ENCODE measurements at regions not wholly inside any gene's neighbourhood (a gene's known extent, or its start where the extent isn't known, plus 50 kb on each side); places are given as distances from the start of the nearest gene placed in this dataset.

DNA sequence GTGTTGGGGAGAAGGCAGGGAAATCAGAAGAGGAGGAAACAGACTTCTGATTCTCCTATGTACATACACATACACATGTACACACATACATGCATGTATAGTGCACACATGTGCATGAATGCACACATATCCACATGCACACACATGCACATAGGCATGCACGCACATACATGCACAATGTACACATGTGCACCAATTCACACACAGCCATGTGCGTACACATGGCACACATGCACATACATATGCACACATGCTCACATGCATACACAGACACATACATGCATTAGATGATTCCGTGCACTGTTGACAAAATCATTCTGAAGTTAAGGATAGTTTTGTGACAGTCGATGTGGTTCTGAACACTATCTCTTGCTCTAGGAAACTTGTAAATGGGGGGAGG is 214.0 kb upstream of the CDH13 start:
- DNase-seq (ENCODE audit: low spot score): no peak

GRCh38 chr16:82405736-82406135 is 221.0 kb upstream of the CDH13 start:
- DNase-seq (ENCODE audit: low spot score): no peak

- DNase-seq (ENCODE audit: low spot score): no peak
Observed at GRCh38 chr16:82404586-82405315, 222.0 kb upstream of the CDH13 start.

DNA sequence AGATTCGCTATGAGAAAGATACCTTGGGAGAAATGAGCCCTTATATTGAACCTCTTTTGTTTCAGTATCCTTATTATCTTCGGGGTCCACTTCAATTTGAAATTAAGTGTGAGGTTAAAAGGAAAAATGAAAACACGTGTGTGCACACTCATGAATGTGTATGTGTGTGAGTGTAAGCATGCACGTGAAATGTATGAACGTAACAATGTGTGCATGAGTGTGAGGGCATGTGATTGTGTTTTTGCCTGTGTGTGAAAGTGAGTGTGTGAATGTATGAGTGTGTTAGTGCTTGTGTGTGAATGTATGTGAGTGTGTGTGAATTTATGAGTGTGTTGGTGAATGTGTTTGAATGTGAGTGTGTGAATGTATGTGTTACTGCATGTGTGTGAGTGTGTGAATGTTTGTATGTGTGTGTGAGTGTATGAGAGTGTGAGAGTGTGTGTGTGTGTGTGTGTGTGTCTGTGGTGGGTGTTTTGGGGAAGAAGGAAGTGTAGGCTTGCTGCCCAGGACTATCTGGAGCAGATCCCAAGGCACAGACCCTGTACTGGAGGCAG is 224.0 kb upstream of the CDH13 start:
- no peak for DNase-seq (ENCODE audit: low spot score)

GRCh38 chr16:82400046-82400445 is 226.7 kb upstream of the CDH13 start:
- no peak for DNase-seq (ENCODE audit: low spot score)

- DNase-seq (ENCODE audit: low spot score): no peak
Observed at GRCh38 chr16:82396509-82396908, 226.5 kb upstream of the MPHOSPH6 start.

DNA sequence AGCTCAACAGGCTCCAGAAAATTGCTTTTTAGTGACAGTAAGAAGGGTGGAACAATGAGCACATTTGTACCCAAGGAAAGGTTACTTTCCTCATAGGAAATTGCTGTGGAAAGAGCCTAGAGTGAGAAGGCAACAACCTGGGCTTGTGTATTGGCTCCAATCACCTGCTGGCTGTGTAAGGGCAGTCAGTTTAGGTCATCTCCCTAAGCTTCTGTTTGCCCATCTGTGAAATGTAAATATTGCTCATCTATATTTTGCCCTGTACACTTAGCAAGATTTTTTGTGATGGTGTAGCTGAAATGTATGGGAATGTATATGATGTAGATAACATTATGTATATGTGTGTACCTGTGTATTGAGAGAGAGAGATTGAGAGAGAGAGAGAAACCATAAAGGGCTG is 225.2 kb upstream of the MPHOSPH6 start:
- DNase-seq (ENCODE audit: low spot score): no peak

GRCh38 chr16:82391690-82392089 is 221.7 kb upstream of the MPHOSPH6 start:
- no peak for DNase-seq (ENCODE audit: low spot score)

- DNase-seq (ENCODE audit: low spot score): peak; percentile 17
Observed at GRCh38 chr16:82389956-82390650, 220.1 kb upstream of the MPHOSPH6 start.

DNA sequence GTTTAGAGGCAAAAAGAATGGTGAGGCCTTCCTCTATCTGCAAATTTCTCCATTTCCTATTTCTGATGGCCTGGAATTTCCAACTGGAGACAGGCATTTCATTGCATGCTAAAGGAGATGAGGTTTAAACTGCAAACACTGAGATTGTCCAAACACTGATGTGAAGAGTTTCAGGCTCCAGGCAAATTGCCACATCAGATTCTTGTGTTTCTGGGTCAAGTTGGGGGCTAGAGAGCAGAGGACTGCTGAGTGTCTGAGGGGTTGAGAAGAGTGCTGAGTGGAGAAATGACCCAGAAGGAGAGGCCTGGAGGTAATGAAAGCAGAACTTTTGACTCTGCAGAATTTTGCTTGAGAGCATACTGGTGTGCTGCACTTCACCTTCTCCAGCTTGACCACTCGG is 216.7 kb upstream of the MPHOSPH6 start:
- DNase-seq (ENCODE audit: low spot score): peak; percentile 22

- DNase-seq (ENCODE audit: low spot score): no peak
Observed at GRCh38 chr16:82384949-82385348, 214.9 kb upstream of the MPHOSPH6 start.

DNA sequence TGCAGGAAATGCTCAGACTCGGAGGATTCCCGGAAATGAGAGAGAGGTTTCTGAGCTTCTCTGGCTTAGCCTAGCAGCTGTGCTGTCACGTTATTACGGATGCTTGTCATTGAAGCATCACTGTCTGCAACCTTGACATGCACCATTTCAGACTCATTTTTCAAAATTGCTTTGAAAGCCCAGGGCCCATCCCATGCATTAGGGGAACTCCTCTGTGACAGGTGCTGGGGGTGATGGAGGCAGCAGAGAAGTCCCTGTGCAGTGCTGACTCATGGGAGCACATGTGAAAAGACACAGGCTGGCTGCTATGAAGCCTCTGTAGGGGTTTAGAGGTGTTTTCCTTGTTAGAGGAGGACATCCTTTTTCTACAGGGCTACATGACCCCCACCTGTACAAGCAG is 214.0 kb upstream of the MPHOSPH6 start:
- DNase-seq (ENCODE audit: low spot score): no peak

DNA sequence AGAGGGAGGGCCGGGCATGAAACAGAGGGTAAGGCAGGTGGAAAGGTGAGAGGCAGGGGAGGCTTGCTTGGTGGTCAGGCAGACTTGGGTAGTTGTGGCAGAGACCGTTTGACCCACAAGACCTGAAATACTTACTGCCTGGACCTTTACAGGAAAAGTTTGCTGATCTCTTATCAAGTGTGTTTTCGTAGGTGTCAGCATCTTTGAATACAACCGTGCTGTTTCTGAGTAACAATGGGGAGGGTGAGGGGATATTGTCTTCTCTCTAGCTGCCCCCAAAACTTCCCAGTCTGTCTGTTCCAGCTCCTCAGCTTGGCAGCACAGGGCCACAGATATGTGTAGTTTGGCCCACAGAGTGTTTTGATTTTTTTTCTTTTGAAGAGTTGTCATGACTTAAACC is 212.5 kb upstream of the MPHOSPH6 start:
- no peak for DNase-seq (ENCODE audit: low spot score)

DNA sequence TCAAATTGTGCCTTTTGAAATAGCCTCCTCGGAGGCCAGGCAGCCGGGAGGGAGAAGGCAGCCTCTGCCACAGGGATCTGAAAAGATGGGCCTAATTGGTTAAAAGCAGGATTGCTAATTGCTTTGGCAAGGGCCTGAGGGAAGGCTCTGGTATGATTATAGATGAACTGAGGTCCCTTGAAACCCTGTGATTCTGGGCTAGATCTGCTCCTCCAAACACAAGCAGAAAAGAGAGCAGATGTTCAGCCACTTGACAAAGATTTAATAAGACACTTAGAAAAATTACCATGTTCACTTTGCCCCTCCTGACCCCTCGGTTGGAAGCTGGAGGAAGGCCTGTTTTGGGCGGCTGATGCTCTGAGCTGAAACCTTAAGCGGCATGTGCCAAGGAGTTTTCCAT is 209.5 kb upstream of the MPHOSPH6 start:
- DNase-seq (ENCODE audit: low spot score): no peak

DNA sequence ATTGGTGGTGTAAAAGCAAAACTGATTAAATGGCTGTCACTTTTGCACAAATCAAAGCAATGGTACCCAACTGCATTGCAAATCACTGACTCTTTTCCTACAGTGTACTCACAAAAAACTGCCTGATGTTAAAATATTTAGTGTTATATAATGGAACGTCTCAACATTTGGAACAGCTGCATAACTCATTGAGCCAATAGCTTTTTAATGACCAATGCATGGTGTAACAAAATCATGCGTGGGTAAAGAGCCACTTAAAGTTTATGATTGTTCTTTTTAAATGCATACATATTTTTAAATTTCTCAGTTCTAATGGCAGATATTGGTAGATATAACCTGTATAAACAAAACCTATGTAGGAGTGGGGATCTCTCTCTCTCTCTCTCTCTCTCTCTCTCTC is 204.0 kb upstream of the MPHOSPH6 start:
- DNase-seq (ENCODE audit: low spot score): no peak

- DNase-seq (ENCODE audit: low spot score): no peak
Observed at GRCh38 chr16:82370282-82370681, 200.3 kb upstream of the MPHOSPH6 start.

- peak; percentile 43 for DNase-seq (ENCODE audit: low spot score)
Observed at GRCh38 chr16:82368041-82368440, 198.0 kb upstream of the MPHOSPH6 start.

GRCh38 chr16:82366462-82366861 is 196.4 kb upstream of the MPHOSPH6 start:
- no peak for DNase-seq (ENCODE audit: low spot score)

- no peak for DNase-seq (ENCODE audit: low spot score)
Observed at GRCh38 chr16:82364690-82365089, 194.7 kb upstream of the MPHOSPH6 start.

- no peak for DNase-seq (ENCODE audit: low spot score)
Observed at GRCh38 chr16:82363026-82363816, 193.2 kb upstream of the MPHOSPH6 start.

DNA sequence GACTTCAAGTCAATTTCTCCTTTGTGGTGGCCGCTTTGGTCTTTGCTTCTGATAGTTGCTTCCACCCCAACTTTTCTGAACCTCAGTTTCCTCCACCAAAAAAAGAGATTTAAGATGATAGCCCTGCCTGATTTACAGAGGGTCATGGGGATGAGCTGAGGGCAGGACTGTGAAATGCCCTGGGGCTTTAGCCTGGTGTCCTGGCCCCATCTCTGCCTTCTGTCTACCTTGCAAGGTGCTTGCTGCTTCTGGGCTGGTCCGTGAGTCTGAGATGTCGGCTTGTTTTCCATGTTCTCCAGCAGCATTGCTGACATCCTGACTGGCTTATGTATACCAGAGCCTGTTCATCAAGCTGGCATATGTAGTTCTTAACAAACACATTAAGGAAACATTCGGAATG is 191.9 kb upstream of the MPHOSPH6 start:
- no peak for DNase-seq (ENCODE audit: low spot score)

- no peak for DNase-seq (ENCODE audit: low spot score)
Observed at GRCh38 chr16:82360024-82360783, 190.2 kb upstream of the MPHOSPH6 start.
